Stimulated activated memory B cell treated with anti-CD40 and anti-IgM and Interleukin-4, amounts not matched to agents 10 μg/mL and 1 μg/mL and 100 μg/mL, for 72 hours (primary cell): ENCODE measurements at regions not wholly inside any gene's neighbourhood (a gene's known extent, or its start where the extent isn't known, plus 50 kb on each side); places are given as distances from the start of the nearest gene placed in this dataset.
A peak's percentile ranks its signal among the peaks of the same experiment; 100 is the strongest.

Experiments used
- ATAC-seq: fragments of 150-1000 bp; cut with Tn5 transposase; 2 replicates; pipeline ENCODE4 v1.10.0; 2021
- H3K27ac Mint-ChIP-seq: one replicate; pipeline ENCODE4 v1.8.0; 2022; ENCODE audit warnings: mild to moderate bottlenecking, mixed read lengths
- H3K27me3 Mint-ChIP-seq: one replicate; pipeline ENCODE4 v1.8.0; 2022; ENCODE audit warnings: mixed read lengths
- H3K36me3 Mint-ChIP-seq: one replicate; pipeline ENCODE4 v1.8.0; 2022; ENCODE audit warnings: mixed read lengths
- H3K4me1 Mint-ChIP-seq: one replicate; pipeline ENCODE4 v1.8.0; 2022; ENCODE audit warnings: mixed read lengths
- H3K4me3 Mint-ChIP-seq: one replicate; pipeline ENCODE4 v1.8.0; 2022; ENCODE audit warnings: mild to moderate bottlenecking, moderate library complexity, mixed read lengths
- H3K9me3 Mint-ChIP-seq: one replicate; pipeline ENCODE4 v1.8.0; 2022; ENCODE audit warnings: mixed read lengths

- Mint-ChIP-seq H3K9me3 (peaks cover 8% of the 10 kb centered on the region), H3K4me3 (no peak overlapping the region), H3K27ac (peak overlapping the region; percentile 17), H3K4me1 (peaks cover 6% of the 10 kb centered on the region), H3K27me3 (no peaks in the 10 kb centered on the region), H3K36me3 (peaks cover 96% of the 10 kb centered on the region)
- no peak for ATAC-seq
These were observed 133.0 kb upstream of the KLF14 start for GRCh38 chr7:130867039-130867438.

DNA sequence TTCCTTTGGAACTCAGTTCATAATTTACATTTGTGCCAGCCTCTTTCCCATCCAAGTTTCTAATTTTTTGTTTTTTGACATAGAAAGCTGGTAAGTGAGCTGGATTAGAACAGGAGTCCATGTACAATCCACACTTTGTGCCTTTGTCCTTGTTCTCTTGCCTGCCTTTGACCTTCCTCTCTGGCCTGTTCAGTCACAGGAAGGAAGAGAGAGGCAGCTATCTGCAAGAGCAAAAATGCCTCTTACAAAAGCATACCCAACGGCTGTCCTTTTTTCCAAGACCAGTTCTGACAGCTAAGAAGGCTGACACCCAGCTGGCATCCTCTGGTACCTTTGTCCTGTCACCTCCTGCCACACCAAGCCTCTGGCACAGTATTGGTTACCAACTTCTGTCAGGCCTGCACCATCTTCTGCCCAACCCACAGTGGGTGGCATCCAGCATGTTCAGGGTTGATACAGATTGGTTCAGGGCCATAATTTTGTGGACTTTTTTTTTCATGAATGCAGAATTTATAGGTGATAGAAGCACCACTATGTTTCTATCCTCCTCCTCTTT is 133.7 kb upstream of the KLF14 start:
- Mint-ChIP-seq H3K4me3 (no peak overlapping the region), H3K4me1 (peaks cover 11% of the 10 kb centered on the region), H3K36me3 (peaks cover 95% of the 10 kb centered on the region), H3K9me3 (peaks cover 8% of the 10 kb centered on the region), H3K27ac (peak overlapping the region; percentile 17), H3K27me3 (no peaks in the 10 kb centered on the region)
- no peak for ATAC-seq

- peaks cover 11% of the 10 kb centered on the region for H3K4me1 Mint-ChIP-seq
- no peaks in the 10 kb centered on the region for H3K27me3 Mint-ChIP-seq
- ATAC-seq: no peak
- no peak overlapping the region for H3K4me3 Mint-ChIP-seq
- H3K27ac Mint-ChIP-seq: no peak overlapping the region
- H3K36me3 Mint-ChIP-seq: peaks cover 94% of the 10 kb centered on the region
- peaks cover 8% of the 10 kb centered on the region for H3K9me3 Mint-ChIP-seq
These were observed 134.1 kb upstream of the KLF14 start for GRCh38 chr7:130868139-130868538.

- Mint-ChIP-seq H3K27me3 (no peaks in the 10 kb centered on the region), H3K27ac (no peak overlapping the region), H3K4me3 (no peak overlapping the region), H3K9me3 (no peaks in the 10 kb centered on the region), H3K36me3 (peaks cover 94% of the 10 kb centered on the region), H3K4me1 (peaks cover 22% of the 10 kb centered on the region)
- ATAC-seq: no peak
These were observed 135.9 kb upstream of the KLF14 start for GRCh38 chr7:130869918-130870317.

- H3K36me3 Mint-ChIP-seq: peaks cover 74% of the 10 kb centered on the region
- no peak overlapping the region for H3K4me3 Mint-ChIP-seq
- no peaks in the 10 kb centered on the region for H3K27me3 Mint-ChIP-seq
- H3K27ac Mint-ChIP-seq: no peak overlapping the region
- H3K4me1 Mint-ChIP-seq: peaks cover 33% of the 10 kb centered on the region
- ATAC-seq: no peak
- no peaks in the 10 kb centered on the region for H3K9me3 Mint-ChIP-seq
These were observed 138.3 kb upstream of the KLF14 start for GRCh38 chr7:130872341-130872740.

GRCh38 chr7:130872756-130873448 is 138.9 kb upstream of the KLF14 start:
- no peak for ATAC-seq
- no peaks in the 10 kb centered on the region for H3K27me3 Mint-ChIP-seq
- H3K4me1 Mint-ChIP-seq: peaks cover 33% of the 10 kb centered on the region
- peaks cover 68% of the 10 kb centered on the region for H3K36me3 Mint-ChIP-seq
- no peak overlapping the region for H3K4me3 Mint-ChIP-seq
- H3K9me3 Mint-ChIP-seq: no peaks in the 10 kb centered on the region
- peak overlapping the region; percentile 38 for H3K27ac Mint-ChIP-seq

DNA sequence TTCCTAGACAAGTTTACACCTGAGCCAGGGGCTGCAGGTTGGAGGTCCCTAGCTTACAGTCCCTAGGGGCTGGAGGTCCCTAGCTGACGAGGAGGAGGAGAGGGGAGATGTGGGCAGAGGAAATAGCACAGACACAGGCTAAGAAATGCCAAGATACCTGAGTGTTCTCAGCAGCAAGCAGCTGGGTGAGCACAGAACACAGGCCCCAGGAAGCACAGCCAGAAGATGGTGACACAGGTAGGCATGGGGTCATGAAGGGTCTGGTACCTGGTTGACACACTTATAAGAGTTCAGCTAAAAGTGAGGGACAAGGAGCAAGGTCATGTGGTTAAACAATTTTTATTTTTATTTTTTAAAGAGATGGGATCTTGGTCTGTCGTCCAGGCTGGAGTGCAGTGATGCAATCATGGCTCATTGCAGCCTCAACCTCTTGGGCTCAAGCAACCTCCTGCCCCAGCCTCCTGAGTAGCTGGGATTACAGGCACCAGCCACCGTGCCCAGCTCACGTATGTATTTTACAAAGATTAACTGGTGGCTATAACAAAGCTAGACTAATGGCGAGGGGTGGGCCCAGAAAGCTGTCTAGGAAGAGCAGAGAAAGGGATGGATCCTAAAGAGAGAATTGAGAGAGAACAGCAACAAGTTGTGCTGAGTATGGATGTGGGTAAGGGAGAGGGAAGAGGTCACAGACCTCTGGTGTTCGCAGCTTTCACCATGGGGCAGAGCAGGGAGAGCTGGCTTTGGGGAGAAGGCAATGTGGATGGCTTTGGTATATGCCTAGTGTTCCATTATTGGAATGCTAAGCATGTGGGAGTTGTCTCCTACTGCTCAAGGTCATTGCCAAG is 140.3 kb upstream of the KLF14 start:
- peaks cover 63% of the 10 kb centered on the region for H3K36me3 Mint-ChIP-seq
- H3K27ac Mint-ChIP-seq: peak overlapping the region; percentile 38
- H3K4me3 Mint-ChIP-seq: no peak overlapping the region
- no peak for ATAC-seq
- no peaks in the 10 kb centered on the region for H3K27me3 Mint-ChIP-seq
- H3K9me3 Mint-ChIP-seq: no peaks in the 10 kb centered on the region
- H3K4me1 Mint-ChIP-seq: peaks cover 40% of the 10 kb centered on the region

DNA sequence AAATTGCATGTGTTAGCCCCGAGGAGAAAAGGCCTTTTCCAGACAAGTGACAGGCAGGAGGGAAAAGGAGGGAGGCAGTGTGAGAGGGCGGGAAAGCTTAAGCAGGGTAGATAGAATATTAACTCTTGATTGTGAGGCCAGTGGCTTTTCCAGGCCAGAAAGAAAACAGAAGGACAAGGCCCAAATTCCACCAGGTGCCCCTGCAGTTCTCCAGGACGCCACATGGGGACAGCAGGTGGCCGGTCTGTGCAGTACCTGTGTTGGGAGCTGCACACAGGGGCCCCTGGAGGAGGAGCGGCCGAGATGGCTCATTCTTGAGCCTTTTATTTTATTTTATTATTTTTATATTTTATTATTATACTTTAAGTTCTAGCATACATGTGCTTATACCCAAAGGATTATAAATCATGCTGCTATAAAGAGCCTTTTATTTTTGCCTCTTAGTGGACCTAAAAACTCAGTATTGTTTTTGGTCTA is 141.3 kb upstream of the KLF14 start:
- H3K27me3 Mint-ChIP-seq: no peaks in the 10 kb centered on the region
- H3K4me3 Mint-ChIP-seq: no peak overlapping the region
- no peaks in the 10 kb centered on the region for H3K9me3 Mint-ChIP-seq
- ATAC-seq: peak; percentile 58
- peak overlapping the region; percentile 38 for H3K27ac Mint-ChIP-seq
- H3K36me3 Mint-ChIP-seq: peaks cover 56% of the 10 kb centered on the region
- peaks cover 40% of the 10 kb centered on the region for H3K4me1 Mint-ChIP-seq

DNA sequence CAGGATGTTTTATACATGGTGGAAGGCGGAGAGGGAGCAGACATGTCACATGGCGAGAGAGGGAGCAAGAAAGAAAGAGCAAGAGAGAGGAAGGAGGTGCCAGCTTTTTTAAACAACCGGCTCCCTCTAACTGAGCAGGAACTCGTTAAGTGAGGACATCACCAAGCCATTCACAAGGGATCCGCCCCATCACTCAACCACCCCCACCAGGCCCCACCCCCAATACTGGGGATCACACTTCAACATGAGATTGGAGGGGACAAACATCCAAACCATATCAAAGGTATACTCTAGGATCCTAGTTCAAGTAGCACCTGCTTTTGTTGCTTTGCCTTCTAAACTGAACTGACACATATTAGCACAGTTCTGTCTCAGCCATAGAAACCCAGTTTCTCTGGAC is 141.9 kb upstream of the KLF14 start:
- Mint-ChIP-seq H3K27ac (peak overlapping the region; percentile 38), H3K36me3 (peaks cover 53% of the 10 kb centered on the region), H3K9me3 (no peaks in the 10 kb centered on the region), H3K27me3 (no peaks in the 10 kb centered on the region), H3K4me3 (no peak overlapping the region), H3K4me1 (peaks cover 40% of the 10 kb centered on the region)
- ATAC-seq: no peak

- Mint-ChIP-seq H3K27me3 (no peaks in the 10 kb centered on the region), H3K4me1 (peaks cover 47% of the 10 kb centered on the region), H3K36me3 (peaks cover 54% of the 10 kb centered on the region), H3K9me3 (no peaks in the 10 kb centered on the region), H3K27ac (no peak overlapping the region), H3K4me3 (no peak overlapping the region)
- no peak for ATAC-seq
These were observed 143.4 kb upstream of the KLF14 start for GRCh38 chr7:130877236-130877990.

GRCh38 chr7:130877991-130878305 is 143.9 kb upstream of the KLF14 start:
- H3K4me1 Mint-ChIP-seq: peaks cover 45% of the 10 kb centered on the region
- H3K4me3 Mint-ChIP-seq: no peak overlapping the region
- no peak for ATAC-seq
- H3K36me3 Mint-ChIP-seq: peaks cover 56% of the 10 kb centered on the region
- no peaks in the 10 kb centered on the region for H3K9me3 Mint-ChIP-seq
- H3K27ac Mint-ChIP-seq: no peak overlapping the region
- H3K27me3 Mint-ChIP-seq: no peaks in the 10 kb centered on the region

GRCh38 chr7:130878785-130879184 is 144.8 kb upstream of the KLF14 start:
- ATAC-seq: no peak
- Mint-ChIP-seq H3K27ac (peak overlapping the region; percentile 7), H3K4me3 (no peak overlapping the region), H3K9me3 (no peaks in the 10 kb centered on the region), H3K36me3 (peaks cover 56% of the 10 kb centered on the region), H3K4me1 (peaks cover 40% of the 10 kb centered on the region), H3K27me3 (no peaks in the 10 kb centered on the region)

DNA sequence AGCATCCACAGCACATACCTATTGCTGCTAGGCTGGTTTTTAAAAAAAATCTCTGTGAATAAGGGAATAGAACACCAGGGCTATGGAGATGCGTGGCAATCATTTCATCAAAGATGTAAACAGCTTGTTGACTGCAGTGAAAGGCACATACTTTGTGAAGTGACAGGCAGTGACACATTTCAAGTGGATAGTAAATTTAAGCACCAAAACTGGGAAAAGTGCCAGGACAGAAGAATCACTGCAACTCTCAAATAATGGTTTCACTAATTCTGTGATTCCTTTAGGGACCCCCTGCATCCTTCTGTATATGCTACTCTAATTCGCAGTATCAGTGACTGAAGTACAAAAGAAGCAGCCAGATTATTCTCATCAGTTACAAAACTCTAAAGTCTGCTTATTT is 145.2 kb upstream of the KLF14 start:
- Mint-ChIP-seq H3K27me3 (no peaks in the 10 kb centered on the region), H3K9me3 (no peaks in the 10 kb centered on the region), H3K4me1 (peaks cover 36% of the 10 kb centered on the region), H3K36me3 (peaks cover 53% of the 10 kb centered on the region), H3K27ac (peak overlapping the region; percentile 7), H3K4me3 (no peak overlapping the region)
- ATAC-seq: no peak

GRCh38 chr7:130880668-130881067 is 146.7 kb upstream of the KLF14 start:
- Mint-ChIP-seq H3K36me3 (peaks cover 55% of the 10 kb centered on the region), H3K4me1 (peaks cover 21% of the 10 kb centered on the region), H3K9me3 (no peaks in the 10 kb centered on the region), H3K27ac (peak overlapping the region; percentile 39), H3K4me3 (no peak overlapping the region), H3K27me3 (no peaks in the 10 kb centered on the region)
- no peak for ATAC-seq
